Ecto neural progenitor cell (in vitro differentiated cells): ENCODE measurements at regions not wholly inside any gene's neighbourhood (a gene's known extent, or its start where the extent isn't known, plus 50 kb on each side); places are given as distances from the start of the nearest gene placed in this dataset.

Experiments used
- DNase-seq: peaks from one replicate; pipeline ENCODE4 v3.0.0-alpha.2; 2018; ENCODE audit warnings: low spot score

DNA sequence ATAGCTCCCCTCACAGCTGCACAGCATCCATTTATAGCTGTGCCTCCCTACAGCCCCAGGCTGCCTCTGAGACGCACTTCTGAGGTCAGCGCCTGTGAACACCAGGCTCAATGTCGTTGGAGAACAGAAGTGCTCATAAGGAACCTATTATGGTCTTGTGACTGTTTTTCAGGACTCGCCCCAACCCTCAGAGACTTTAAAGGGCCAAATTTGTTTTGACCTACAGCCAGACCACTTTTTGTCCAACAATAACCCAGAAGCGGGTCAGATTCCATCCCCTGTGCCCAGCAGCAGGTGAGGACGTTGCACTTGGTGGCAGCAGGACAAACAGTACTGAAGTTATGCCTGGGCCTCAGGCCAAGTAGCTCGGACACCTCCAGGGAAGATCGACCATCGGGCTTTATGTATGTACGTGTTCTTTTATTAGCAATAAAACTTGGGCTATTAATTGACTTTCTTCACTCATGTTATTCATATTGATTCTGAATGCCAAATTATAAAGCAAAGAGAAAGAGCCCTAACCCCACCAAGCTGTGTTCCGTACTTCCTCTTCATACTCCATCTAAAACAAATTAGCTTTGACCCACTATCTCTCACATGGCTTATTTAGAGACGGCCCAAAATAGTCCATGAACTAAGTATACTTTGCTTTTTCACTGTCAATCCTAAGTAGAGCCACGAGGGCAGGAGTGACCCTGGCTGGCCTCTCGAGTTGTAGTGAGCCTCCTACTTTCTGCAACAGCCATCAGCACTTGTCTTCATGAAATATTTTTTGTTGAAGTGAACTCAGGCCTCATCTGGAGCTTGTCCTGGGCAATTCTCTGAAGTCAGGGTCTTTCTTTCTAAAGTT lies 92.3 kb upstream of the PAX6 start:
- DNase-seq: no peak

- DNase-seq: no peak
These were observed 91.6 kb upstream of the PAX6 start for GRCh38 chr11:31902706-31903105.

GRCh38 chr11:31895926-31896325 lies 84.8 kb upstream of the PAX6 start:
- no peak for DNase-seq

DNA sequence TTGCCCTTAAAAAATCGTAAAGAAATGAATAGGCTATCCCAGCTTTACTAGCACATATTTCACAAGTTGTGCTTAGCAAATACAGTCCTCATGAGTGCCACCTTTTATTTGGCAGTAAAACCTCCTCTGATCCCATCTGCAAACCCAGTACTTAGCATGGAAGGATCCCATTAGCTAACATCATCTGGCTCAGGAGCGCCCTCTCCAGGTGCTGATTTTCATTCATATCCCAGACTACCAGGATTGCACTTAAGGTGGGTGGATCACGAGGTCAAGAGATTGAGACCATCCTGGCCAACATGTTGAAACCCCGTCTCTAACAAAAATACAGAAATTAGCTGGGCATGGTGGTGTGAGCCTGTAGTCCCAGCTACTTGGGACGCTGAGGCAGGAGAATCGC lies 76.1 kb upstream of the PAX6 start:
- no peak for DNase-seq

GRCh38 chr11:31884080-31884479 lies 73.0 kb upstream of the PAX6 start:
- DNase-seq: no peak

DNA sequence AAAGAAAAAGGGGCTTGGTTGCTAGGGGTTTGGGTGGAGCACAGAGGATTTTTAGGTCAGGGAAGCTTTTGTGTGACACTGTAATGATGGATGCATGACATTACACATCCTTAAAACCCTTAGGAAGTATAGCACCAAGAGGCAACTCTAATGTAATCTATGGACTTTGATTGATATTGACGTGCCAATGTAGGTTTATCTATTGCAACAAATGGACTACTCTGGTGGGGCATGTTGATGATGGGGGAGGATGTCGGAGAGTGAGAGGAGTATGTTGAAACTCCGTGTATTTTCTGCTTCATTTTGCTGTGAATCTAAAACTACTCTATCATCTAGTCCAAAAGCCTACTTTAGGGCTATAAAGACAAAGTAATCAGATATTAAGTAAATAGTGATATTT lies 72.3 kb upstream of the PAX6 start:
- DNase-seq: no peak

- DNase-seq: peak; percentile 66
These were observed 71.8 kb upstream of the PAX6 start for GRCh38 chr11:31882951-31883392.

- no peak for DNase-seq
These were observed 70.7 kb upstream of the PAX6 start for GRCh38 chr11:31881825-31882224.

DNA sequence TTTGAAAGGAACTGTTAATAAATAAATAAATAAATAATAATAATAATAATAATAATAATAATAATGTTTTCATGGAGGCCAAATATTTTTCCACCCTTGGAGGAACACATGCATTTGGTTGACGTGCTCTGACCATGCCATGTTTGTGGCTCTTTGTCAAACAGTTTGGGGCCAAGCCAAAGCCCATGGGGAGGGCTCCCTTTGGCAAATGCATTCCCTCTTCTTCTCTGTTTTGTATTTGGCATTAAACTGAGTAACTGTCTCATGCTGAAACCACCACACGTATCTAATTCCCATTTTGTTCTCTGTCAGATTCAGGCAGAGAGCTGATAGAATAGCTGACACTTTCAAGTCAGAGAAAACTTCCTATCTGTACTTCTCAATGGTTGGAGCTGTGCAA lies 68.6 kb upstream of the PAX6 start:
- DNase-seq: no peak

DNA sequence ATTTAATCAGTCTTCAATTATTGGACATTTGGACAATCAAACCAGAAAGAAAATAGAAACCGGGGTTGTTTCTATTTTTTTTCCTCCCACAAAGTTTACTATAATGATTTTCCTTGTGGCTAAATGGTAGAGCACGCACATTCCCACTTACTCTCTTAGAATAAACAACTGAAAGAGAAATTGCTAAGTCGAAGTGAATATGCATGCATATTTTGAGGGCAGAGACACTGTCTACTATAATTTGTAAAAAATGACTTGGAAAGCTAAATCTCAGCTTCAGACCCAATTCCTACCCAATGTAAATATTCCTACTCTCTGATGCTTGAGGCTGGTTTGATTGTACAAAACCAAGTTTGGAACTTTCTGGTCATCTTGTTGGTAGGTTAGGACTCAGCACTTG lies 66.7 kb upstream of the PAX6 start:
- no peak for DNase-seq

DNA sequence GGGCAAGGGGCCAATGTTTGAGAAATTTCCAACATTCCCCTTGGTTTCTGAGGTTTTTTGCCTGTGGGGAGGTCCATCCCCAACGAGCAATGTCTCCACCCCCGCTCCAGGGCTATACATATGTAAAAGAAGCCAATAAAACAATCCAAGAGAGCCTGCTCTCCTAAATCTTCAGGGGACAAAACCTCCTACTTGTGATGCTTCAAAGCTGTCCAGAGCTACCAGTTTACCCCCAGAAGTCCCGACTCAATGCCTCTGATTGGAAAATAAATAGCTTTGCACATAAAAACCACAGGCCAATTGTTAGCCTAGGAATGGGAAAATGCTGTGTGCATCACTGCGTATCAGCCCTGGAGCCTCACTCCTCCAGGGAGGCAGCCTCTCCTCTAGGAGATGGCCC lies 66.0 kb upstream of the PAX6 start:
- DNase-seq: no peak

GRCh38 chr11:31875866-31876560 lies 64.9 kb upstream of the PAX6 start:
- DNase-seq: peak; percentile 58

DNA sequence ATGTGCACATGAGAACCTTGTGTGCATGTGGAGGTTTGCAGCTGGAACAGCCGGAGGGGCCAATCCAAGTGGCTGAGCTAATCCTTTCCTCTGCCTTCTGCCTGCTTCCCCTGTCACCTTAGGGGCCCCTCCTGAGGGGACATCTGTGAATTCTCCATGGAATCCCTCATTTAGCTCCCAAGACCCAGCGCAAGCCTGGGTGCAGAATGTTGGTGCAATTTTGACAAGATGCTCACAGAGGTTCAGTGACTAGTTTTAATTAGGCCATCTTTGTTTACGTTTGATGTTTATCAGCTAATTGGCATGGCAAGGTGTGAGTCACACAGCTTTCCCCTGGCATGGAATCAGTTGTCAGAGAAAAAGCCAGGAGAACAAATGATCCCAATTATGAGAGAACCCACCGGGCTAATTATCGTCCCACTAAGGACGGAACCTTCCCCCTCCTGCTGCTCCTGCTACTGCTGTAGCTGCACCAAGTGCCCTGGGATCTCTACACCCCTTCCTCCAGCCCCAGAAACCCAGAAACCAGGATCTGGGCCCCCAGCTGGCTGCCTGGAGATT lies 63.6 kb upstream of the PAX6 start:
- DNase-seq: no peak

- DNase-seq: no peak
These were observed 62.0 kb upstream of the PAX6 start for GRCh38 chr11:31873124-31873523.

GRCh38 chr11:31872076-31872443 lies 60.9 kb upstream of the PAX6 start:
- DNase-seq: no peak

- no peak for DNase-seq
These were observed 60.4 kb upstream of the PAX6 start for GRCh38 chr11:31871310-31872075.

DNA sequence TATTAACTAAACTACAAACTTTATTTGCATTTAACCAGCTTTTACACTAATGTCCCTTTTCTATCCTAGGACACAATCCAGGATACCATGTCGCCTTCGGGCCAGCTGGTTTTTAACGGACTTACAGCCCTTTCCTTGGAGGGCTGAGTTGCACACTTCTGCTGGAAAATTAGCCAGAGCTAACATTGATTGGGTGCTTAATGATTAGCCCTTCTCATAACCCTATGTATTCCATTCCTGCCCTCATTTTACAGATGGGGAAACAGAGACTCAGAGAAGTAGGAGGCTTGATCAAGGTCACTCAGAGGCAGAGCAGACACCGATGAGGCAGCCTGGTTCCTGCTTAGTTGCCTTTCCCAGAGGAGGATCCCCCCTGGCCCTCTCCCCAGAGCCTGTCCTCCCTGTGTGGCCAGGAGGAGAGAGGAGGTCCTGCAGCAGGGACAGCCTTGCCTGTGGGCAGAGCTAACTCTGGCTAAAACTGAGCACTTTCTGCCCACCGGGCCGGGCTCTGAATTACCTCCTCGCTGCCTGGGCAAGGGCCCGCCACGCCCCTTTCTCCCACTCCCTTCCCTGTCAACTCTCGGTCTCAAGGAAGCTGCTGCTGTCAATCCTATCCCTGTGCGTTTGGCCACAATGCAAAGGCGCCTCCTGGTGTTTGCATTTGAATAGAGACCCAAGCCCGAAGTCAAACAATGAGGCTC lies 59.6 kb upstream of the PAX6 start:
- peak; percentile 91 for DNase-seq

GRCh38 chr11:31869986-31870385 lies 58.9 kb upstream of the PAX6 start:
- DNase-seq: no peak

- no peak for DNase-seq
These were observed 54.6 kb upstream of the PAX6 start for GRCh38 chr11:31865606-31866300.

- DNase-seq: peak; percentile 14
These were observed 52.2 kb upstream of the PAX6 start for GRCh38 chr11:31863170-31863832.

- DNase-seq: no peak
These were observed 49.9 kb upstream of the PAX6 start for GRCh38 chr11:31861011-31861410.
